MCF 10A (cell line): ENCODE measurements at regions not wholly inside any gene's neighbourhood (a gene's known extent, or its start where the extent isn't known, plus 50 kb on each side); places are given as distances from the start of the nearest gene placed in this dataset.

ENCODE experiments used
- BruUV-seq: library from RNA; stranded (reverse); fragments of 400-500 nt; replicated peaks from 2 replicates; lab custom pipeline; 2021; lab: Mats Ljungman, UMichigan
- CTCF ChIA-PET: fragments of 300-600 bp; sonication (Branson Sonifier 250); formaldehyde crosslinking; extraction: SDS; loops from one replicate; lab custom pipeline; 2021; ENCODE audit warnings: antibody characterized with exemption, inconsistent platforms; lab: Yijun Ruan, JAX
- POLR2A ChIA-PET: fragments of 300-600, 350-650 bp; sonication (Branson Sonifier 250); formaldehyde crosslinking; extraction: SDS; loops from one replicate; lab custom pipeline; 2020; ENCODE audit warnings: antibody characterized with exemption, inconsistent platforms; lab: Yijun Ruan, JAX
- DNase-seq: peaks from one replicate; pipeline ENCODE4 v3.0.0-alpha.2; 2018; ENCODE audit not compliant: unreplicated experiment
- H3K27ac Mint-ChIP-seq: one replicate; pipeline ENCODE4 v1.8.0; 2022; ENCODE audit warnings: mild to moderate bottlenecking, low read depth, mixed read lengths; ENCODE audit not compliant: unreplicated experiment
- H3K27me3 Mint-ChIP-seq: one replicate; pipeline ENCODE4 v1.8.0; 2022; ENCODE audit warnings: mixed read lengths; ENCODE audit not compliant: insufficient read depth, unreplicated experiment
- H3K36me3 Mint-ChIP-seq: one replicate; pipeline ENCODE4 v1.8.0; 2022; ENCODE audit warnings: mild to moderate bottlenecking, moderate library complexity, mixed read lengths; ENCODE audit not compliant: insufficient read depth, unreplicated experiment
- H3K4me1 Mint-ChIP-seq: one replicate; pipeline ENCODE4 v1.8.0; 2022; ENCODE audit warnings: mixed read lengths; ENCODE audit not compliant: insufficient read depth, unreplicated experiment
- H3K4me3 Mint-ChIP-seq: one replicate; pipeline ENCODE4 v1.8.0; 2022; ENCODE audit warnings: mild to moderate bottlenecking, moderate library complexity, mixed read lengths; ENCODE audit not compliant: unreplicated experiment
- H3K9me3 Mint-ChIP-seq: one replicate; pipeline ENCODE4 v1.8.0; 2022; ENCODE audit warnings: mixed read lengths; ENCODE audit not compliant: unreplicated experiment
- CTCF ChIP-seq: fragments of 200-600 bp; IDR thresholded peaks from one replicate; pipeline ENCODE4 v1.8.0; 2022; ENCODE audit warnings: antibody characterized with exemption, mild to moderate bottlenecking; ENCODE audit not compliant: unreplicated experiment
- intact Hi-C: fragments of 100-400 bp; cut with micrococcal nuclease; formaldehyde crosslinking; loops from 2 replicates; pipeline ENCODE4 v1.14.1; 2022

- H3K27ac Mint-ChIP-seq: no peak overlapping the region
Measured at GRCh38 chr15:99507016-99507503, 58.7 kb upstream of the MEF2A start.

GRCh38 chr15:99507504-99508310 lies 58.1 kb upstream of the MEF2A start:
- Mint-ChIP-seq H3K4me1 (peaks cover 16% of the 10 kb centered on the region), H3K36me3 (no peaks in the 10 kb centered on the region)
- POLR2A ChIA-PET: interaction anchor here (0.9 to 1.1 kb wide), 2 partner anchors 8 to 14 kb away, joined by 4 to 5 read pairs; no protein-coding TSS in a partner anchor

More at GRCh38 chr15:99507016-99507503, 58.7 kb upstream of the MEF2A start:
- DNase-seq: no peak
- no peaks in the 10 kb centered on the region for H3K36me3 Mint-ChIP-seq
- ChIA-PET POLR2A (interaction anchor here (0.9 to 1.1 kb wide), 2 partner anchors 9 to 13 kb away, joined by 4 to 5 read pairs; no protein-coding TSS in a partner anchor), CTCF (interaction anchor here (0.6 to 1.9 kb wide), 6 partner anchors 46 to 840 kb away, joined by 3 to 6 read pairs (median 4); no protein-coding TSS in a partner anchor)
- intact Hi-C loops: no loop called here
- H3K4me3 Mint-ChIP-seq: no peak overlapping the region
- no peaks in the 10 kb centered on the region for H3K9me3 Mint-ChIP-seq
- no peaks in the 10 kb centered on the region for H3K27me3 Mint-ChIP-seq
- TF ChIP-seq CTCF: no peak
- H3K4me1 Mint-ChIP-seq: peaks cover 16% of the 10 kb centered on the region
- BruUV-seq: no TSS peak

GRCh38 chr15:99508311-99508645 lies 57.5 kb upstream of the MEF2A start:
- Mint-ChIP-seq H3K27me3 (no peaks in the 10 kb centered on the region), H3K9me3 (no peaks in the 10 kb centered on the region), H3K36me3 (no peaks in the 10 kb centered on the region), H3K4me3 (no peak overlapping the region), H3K4me1 (peaks cover 16% of the 10 kb centered on the region), H3K27ac (no peak overlapping the region)
- intact Hi-C loops: no loop called here
- no peak for TF ChIP-seq CTCF
- no peak for DNase-seq
- ChIA-PET POLR2A (no interaction called here), CTCF (interaction anchor here (0.9 to 1.9 kb wide), 2 partner anchors 23 to 195 kb away, joined by 4 to 6 read pairs; no protein-coding TSS in a partner anchor)
- no TSS peak for BruUV-seq

More at GRCh38 chr15:99507504-99508310, 58.1 kb upstream of the MEF2A start:
- Mint-ChIP-seq H3K4me3 (no peak overlapping the region), H3K27me3 (no peaks in the 10 kb centered on the region), H3K9me3 (no peaks in the 10 kb centered on the region), H3K27ac (no peak overlapping the region)
- peak; percentile 12 for DNase-seq
- TF ChIP-seq CTCF: no peak
- no TSS peak for BruUV-seq
- intact Hi-C loops: no loop called here
- CTCF ChIA-PET: interaction anchor here (0.6 to 1.9 kb wide), 4 partner anchors 23 to 839 kb away, joined by 3 to 6 read pairs (median 4); no protein-coding TSS in a partner anchor

GRCh38 chr15:99508852-99509251 lies 56.9 kb upstream of the MEF2A start:
- intact Hi-C loops: no loop called here
- BruUV-seq: no TSS peak

More at GRCh38 chr15:99508852-99509251, 56.9 kb upstream of the MEF2A start:
- H3K36me3 Mint-ChIP-seq: no peaks in the 10 kb centered on the region
- H3K4me3 Mint-ChIP-seq: no peak overlapping the region
- H3K27ac Mint-ChIP-seq: no peak overlapping the region
- POLR2A ChIA-PET: no interaction called here
- no peaks in the 10 kb centered on the region for H3K27me3 Mint-ChIP-seq
- CTCF ChIA-PET: no interaction called here
- DNase-seq: no peak
- H3K4me1 Mint-ChIP-seq: peaks cover 16% of the 10 kb centered on the region
- TF ChIP-seq CTCF: no peak
- no peaks in the 10 kb centered on the region for H3K9me3 Mint-ChIP-seq
